CD4-positive, alpha-beta T cell treated with Interferon alpha-2 for 1 hour (primary cell): ENCODE measurements at regions not wholly inside any gene's neighbourhood (a gene's known extent, or its start where the extent isn't known, plus 50 kb on each side); places are given as distances from the start of the nearest gene placed in this dataset.

ENCODE experiments used
- DNase-seq, 2 donors: peaks; one replicate each; pipeline ENCODE4 v3.0.0-alpha.2; 2020 to 2022

DNA sequence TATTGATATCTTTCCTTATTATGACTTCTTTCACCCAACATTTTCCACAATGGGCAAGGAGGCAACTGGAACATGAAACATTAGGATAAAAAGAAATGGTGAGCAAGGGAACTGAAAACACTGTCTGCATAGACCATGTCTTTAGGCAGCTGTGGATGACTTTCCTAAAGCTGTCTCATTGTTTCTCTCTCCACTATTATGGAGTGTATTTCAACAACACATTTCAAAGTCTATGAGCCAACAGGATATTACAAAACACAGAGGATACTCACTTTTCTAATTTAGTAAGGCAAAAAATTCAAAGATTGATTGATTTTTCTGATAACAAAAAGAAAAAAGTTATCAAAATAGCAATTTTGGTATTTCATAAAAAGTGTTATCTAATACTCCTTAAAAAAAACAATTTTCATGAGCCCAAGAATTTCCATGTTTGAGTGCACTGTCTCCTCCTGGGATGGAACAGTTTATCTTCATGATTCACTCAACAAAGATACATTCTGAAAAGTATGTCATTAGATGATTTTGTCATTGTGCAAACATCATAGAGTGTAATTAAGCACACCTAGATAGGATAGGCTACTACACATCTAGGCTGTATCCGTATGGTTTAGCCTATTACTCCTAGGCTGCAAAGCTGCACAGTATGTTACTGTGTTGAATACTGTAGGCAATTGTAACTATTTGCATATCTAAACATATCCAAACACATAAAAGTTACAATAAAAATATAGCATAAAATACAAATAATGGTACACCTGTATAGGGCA is 1568.4 kb downstream of the SLITRK5 start:
- no peak for DNase-seq

DNA sequence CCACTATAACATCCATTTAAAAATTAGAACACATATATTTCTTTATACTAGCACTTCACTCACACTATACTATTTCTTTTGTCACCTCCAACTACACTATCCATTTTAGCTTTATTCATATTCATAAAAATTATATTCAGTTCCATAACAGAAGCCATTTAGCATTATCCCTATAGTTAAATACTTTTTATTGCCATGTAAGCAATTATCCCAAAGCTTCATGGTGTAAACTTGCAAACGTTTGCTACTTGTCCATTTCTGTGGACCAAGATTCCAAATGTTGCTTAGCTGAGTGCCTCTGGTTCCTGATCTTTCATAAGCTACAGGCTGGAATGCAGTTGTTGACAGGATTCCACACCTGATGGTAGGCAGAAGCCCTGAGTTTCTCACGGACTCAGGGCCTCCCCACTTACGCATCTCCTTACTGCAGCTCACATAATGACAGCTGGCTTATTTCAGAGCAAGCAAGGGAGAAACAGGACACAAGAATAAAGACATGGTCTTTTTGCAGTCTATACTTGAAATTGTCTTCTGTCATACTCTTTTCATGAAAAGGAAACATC is 1584.8 kb downstream of the SLITRK5 start:
- no peak for DNase-seq

DNA sequence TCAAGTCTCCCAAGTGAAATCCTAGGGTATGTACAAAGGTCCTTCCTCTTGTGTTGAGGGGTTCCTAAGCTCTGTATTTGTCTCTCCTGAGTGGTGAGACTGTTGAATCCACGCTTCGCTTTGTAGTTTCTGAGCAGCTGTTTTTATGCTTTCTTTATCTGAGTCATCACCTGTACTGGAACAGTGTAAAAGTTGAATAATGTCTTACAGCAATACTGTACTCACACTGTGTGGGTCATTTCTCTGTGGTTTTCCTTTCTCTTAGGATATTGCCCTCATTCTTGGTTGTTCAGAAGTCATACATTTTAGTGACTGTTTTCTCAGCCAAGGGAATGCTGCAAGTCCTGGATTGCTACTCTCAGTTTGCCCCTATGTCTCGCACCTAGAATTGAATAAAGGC is 1596.6 kb downstream of the SLITRK5 start:
- no peak for DNase-seq

DNA sequence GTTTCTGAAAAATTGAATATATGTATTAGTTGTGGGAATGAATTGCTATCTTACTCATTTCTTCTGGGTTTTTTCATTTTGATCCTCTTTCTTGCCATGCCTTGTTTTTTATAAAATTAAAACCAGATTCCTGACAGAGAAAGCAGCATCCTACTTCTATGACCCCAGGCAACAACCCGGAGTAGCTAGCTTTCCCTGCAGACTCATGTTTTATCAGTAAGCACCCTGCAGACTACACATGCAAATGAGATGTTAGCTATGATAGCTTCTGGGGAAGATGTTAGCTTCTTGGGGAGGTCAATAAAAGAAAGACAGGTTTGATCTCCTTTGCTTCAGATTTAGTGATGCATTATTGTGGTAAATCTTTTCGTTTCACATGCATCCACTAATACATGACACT is 1598.6 kb downstream of the SLITRK5 start:
- DNase-seq: no peak

DNA sequence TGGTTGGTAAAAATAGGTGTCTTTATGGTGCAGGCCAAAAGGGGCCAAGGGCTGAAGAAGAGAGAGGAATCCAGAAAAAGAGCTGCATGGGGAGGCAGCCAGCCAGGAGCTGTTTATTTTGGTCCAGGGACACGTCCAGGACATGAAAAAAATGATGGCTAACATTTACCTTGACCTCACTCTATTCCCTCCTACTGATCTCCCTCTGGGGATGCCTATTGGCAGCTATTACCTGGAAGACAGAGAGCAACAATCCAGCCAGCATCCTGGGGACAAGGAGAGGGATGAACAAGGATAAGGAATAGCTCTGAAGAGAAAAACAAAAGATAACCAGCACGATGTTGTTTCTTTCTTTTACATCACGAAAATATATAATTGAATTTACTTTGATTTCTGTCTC is 1599.6 kb downstream of the SLITRK5 start:
- no peak for DNase-seq

DNA sequence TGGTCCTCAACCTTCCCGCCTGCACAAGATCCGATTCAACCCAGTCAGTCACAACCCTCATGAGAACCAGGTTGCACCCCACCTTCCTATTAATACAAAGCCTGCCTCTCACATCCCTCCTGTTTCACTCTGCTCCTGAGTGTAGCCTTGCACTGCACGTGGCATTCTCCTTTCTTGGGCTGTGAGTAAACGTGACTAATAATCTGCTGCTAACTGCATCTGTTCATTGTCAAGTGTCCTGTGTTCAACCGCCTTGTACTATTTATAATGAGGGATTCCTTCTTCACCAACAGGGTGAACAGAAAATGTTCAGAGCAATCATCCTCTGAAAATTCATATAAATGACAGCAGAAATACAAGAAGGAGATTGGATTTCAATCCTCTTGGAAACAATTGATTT is 1608.2 kb downstream of the SLITRK5 start:
- DNase-seq: no peak

DNA sequence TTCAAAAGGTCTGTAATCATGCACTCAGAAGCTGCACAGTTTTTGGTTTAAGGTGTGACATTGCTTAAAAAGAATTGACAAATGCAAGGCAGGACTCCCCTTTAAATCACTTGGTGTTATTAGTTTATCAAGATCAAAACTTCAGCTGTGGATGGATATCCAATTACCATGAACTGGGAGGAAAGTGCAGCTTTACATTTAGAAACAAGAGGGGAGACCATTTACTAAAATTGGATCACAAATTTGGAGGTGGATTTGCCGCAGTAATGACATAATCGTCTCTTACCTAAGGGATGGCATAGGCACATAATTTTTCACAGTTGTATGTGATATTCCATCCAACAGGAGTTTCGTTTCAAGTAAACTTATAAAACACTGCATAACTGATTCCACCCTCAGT is 1610.2 kb downstream of the SLITRK5 start:
- DNase-seq: no peak

DNA sequence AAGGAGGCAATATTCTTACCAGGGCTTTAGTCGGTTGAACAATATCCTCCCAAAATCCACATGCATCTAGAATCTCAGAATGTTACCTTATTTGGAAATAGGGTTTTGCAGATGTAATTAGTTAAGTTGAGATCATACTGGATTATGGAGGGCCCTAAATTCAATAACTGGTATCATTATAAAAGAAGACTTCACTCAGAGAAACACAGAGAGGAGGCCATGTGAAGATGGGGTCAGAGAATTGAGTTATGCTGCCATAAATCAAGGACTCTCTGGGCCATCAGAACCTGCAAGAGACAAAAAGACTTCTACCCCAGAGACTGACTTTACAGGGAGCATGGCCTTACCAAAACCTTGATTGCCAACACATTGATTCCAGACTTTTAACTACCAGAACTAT is 1611.1 kb downstream of the SLITRK5 start:
- no peak for DNase-seq

DNA sequence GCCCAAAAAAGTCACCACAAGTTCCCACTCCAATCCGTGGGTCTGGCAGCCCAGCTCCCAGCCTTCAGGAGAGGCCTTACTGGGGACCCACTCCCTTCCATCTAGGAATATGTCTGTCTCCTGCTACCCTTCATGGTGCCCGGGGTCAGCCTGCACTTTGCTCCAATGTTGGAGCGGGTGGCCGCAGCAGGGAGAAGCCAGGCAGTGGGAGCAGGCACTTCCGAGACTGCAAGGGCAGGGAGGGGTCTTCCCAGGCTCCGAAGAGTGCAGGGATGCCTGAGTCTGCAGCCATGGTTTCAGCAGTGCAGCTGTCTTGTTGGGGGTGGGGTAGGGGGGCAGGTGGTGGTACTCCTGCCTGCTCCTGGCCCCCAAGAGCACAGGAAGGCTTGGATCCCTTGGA is 1616.2 kb downstream of the SLITRK5 start:
- no peak for DNase-seq

DNA sequence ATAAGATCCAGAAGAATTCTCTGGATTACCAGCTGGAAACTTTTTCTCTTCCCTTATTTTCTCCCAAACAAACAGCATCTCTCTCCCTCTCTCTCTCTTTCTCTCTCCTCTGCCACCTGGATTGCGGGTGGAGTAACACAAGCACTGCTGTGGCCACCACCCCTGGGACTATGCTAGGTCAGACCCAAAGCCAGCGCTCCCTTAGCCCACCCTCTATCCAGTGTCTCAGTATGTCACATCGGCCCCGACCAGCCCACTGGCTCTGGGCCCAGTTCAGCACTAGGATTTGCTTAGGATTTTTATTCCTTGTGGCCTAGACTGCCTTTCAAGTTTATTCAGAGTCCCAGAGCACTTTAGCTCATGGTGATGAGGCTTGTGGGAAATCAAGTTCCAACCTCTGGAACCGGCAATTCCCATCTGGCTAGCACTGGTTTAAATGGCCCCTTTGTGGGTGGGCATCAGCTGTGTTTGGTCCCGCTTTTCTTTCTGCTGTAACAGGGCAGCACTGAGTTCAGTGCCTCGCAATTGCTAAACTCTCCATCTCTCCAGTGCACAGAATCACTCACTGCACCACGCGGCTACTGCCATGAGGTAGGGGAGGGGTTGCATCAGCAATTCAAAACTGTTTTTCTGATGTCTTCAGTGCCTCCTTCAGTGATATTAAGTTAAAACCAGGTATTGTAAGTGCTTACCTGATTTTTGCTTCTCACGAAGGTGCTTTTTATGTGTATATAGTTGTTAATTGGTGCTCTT is 1623.1 kb downstream of the SLITRK5 start:
- no peak for DNase-seq

DNA sequence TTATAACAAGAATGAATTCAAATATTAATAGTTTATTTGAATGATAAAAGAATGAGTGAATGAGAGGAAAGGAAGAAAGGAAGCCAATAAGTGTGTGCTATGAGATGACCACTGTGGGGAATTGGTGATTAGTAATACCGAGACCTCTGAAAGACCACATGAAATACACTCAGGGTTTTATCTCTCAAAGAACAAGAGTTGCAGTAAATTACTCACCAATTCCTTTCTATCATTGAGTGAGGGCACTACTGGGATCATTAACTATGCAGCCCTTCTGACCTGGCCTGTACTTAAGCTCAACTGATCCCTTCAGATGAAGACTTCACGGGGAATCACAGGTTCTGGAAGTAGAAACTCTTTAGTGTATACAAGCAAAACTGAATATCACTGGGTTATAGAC is 1636.1 kb downstream of the SLITRK5 start:
- no peak for DNase-seq

DNA sequence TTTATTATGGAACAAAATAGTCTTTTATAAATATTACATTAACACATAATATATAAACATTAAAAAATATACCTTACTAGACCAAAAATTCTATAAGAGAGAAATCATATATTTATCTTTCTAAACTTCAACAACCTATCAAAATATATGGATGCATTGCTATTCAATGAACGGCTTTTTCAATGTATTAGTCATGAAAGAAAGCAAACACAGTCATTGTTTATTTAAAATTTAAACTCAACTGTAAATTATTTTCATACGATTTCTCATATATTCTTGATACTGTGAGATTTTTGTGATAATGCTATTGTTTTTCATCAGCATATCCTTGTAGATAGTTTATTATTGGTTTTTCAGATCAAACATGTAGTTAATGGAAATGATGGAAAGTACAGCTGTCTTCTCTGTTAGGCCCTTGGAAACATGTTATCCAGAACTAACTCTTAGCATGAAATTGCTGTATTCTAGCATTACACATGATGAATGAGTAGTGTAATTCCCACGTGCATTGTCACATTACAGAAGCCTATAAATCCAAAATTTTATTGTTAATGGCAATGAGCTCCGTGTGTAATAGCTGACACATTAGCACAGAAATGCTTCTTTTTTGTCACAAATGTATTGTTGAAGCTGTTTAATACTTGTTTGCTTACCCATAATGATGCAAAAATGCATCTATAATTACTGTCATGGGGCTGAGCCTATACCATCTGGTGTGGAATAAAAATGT is 1639.9 kb downstream of the SLITRK5 start:
- no peak for DNase-seq

DNA sequence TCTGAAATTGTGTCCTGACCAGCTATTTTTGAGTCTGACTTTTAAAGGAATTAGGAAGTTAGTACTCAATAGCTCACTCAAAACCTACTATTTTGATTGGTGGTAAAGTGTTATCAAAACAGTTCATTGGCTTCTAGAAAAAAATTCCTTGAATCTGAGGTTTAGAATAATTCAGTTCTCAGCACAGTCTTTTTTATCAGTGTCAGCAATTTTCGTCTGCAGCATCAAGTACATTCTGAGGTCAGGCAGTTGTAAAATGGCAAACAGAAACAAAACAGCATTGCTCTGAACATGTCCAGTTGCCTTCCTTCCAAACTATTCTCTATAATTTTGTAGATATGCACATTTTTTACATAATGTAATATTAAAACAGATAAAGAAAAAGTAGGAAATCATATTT is 1644.1 kb downstream of the SLITRK5 start:
- DNase-seq: no peak

DNA sequence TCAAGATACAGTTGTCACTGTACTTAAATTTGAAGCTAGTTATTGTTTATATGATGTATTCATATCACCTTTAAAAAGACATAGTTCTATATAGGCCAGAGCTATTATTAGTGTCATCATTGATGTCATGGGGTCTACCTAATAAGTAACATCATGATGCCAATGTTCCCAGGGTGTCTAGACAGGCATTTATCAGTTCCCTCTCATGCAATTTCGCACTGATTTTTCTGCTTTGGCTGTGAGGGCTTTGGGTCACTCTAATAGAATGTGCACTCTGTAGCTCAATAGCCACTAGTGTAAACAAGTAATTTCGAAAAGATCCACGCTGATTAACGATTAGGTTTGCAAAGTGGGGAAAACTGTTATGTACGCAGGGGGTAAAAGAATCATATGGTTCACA is 1651.3 kb downstream of the SLITRK5 start:
- DNase-seq: no peak

DNA sequence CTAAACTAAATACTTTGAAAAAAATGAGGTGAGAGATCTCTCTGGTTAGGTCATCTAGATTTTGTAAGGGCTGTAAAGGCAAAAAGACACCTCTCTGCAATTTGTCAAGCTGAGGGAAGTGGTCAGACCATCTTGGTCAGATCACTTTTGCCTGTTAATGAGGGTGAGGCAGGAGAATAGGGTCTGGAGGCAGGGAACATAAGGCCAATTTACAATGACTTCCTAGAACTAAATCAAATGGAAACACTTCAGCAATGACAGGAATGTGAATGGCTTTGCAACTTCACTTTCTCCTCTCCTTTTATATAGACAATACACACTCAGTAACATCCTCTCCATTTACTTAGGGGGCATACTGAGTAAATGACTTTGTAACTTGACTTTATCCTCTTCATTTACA is 1653.4 kb downstream of the SLITRK5 start:
- no peak for DNase-seq

DNA sequence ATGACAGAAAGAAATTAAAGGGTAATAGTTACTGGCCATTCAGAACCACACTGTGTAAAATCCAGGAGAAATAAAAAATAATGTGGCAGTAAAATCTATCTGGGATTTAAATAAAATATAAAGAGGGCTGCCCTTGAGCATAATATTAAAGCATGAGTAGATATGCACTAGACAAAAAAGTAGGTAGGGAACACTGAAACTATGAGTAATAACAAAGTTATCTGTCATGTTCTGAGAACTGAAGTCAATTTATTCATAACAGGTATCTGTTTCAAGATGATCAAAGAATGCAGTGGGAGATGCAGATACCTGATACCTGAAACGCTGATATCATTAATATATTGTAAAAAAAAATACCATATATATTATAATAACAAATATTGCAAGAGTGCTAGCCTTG is 1672.0 kb downstream of the SLITRK5 start:
- DNase-seq: no peak

DNA sequence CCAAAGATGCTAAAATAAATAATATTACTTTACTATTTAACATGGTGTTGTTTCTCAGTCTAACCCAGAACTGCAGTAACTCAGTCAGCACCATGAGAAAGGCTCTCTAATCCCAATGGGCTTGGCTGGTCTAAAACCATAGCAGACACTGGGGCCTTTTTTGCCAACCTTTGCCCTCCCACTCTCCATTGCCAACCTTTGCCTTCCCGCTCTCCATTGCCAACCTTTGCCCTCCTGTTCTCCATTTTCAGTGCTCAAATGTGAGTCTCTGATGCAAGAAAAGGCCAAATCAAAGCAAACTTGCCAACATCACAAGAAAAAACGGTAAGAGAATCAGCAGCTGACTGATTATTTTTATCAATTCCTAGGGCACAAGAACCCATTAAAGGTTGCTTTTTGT is 1681.2 kb downstream of the SLITRK5 start:
- no peak for DNase-seq

DNA sequence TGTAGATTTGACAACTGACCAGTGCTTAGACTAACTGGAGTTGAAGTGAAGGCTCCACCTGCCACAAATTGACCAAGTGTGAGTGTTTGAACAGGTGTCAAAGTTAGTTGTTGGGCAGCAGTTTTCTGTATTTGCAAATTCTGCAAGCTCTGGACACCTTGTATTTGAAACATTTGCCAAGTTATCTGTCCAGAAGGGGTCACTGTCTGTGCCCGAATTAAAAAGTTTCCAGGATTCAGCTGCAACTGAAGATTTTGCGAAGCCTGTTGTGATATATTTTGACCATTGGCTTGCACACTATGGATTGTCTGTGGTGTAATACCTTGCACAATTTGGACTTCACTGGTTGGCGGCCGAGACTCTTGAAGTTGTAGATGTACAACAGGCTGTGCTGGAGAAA is 1690.7 kb downstream of the SLITRK5 start:
- DNase-seq: no peak

DNA sequence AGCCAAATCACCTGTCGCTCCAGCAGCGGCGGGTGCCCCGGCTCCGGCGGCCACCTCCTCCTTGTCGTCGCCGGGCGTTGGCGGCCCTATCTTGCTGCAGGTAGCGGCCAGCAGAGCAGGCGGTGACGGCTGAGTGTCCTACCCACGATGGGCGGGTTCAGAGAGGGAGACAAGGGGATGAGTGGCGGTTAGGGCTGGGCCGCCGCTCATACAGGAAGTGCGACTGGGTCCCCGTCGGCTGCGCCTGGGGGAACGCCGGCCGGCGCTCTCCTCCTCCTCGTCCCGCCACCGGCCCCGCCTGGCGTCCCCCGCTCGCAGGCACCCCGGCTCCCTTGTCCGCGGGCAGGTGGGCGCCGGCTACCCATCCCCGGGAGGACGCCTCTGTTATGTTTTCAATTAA is 1692.0 kb downstream of the SLITRK5 start:
- DNase-seq: no peak

DNA sequence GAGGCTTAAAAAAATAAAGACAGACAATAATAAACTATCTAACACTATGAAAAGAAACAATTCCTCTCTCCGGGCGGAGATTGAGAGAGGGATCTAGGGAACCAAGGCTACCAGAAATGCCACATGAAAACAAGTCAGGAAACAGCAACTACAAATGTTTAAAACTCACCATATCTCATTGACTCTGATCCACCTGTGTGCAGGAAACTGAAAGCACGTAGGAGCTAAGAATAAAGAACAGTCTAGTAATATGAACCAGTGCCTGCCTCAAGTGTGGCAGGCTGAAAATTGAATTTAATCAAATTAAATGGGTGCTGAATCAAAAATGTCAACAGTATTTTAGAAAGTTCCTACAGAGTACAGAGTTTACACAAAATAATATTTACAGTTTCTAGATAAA is 1701.0 kb downstream of the SLITRK5 start:
- DNase-seq: no peak

DNA sequence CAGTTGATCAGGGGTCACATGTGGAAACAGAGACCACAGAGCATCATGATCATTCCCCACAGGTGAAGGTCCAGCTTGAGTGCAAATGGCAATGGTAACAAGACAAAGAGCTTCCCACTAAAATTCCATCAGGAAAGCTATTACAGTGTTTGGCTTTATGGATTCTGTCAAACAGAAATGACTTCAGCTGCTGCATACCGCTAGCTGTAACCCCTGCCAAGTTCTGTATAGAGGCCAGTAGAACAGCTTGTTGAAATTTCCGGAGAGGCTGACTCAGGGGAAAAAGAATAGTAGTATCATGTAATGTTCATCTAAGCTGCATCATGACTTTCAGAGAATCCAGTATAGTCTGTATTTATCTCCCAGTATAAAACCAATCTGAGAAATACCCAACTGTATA is 1704.7 kb downstream of the SLITRK5 start:
- no peak for DNase-seq

DNA sequence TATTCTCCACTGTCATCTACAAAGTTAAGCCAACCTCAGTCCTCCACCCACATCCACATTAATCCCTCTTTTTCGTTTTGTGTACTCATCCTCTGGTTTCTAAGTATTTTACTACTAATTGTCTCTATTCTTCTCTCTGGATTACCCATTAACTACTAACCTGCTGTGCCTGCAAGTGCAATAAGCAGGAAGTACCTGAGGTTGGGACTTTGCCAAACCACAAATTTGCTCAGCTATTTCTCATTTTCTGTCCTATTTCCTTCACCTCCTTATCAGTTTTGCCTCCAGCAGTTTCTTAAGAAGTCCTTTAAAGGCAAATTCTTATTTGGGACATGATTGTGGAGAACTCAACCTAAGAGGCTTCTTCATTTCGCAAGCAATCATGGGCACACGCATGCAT is 1708.9 kb downstream of the SLITRK5 start:
- DNase-seq: no peak

DNA sequence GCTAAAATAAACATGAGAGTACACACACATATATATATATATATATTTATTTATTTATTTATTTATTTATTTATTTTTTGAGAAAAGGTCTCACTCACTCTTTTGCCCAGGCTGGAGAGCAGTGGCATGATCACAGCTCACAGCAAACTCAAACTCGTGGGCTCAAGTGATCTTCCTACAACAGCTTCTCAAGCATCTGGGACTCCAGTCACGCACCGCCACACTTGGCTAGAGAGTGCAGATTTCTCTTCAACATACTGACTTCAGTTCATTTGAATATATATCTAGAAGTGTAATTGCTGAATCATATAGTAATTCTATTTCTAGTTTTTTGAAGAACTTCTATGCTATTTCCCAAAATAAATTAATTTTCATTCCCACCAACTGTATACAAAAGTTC is 1711.8 kb downstream of the SLITRK5 start:
- no peak for DNase-seq

DNA sequence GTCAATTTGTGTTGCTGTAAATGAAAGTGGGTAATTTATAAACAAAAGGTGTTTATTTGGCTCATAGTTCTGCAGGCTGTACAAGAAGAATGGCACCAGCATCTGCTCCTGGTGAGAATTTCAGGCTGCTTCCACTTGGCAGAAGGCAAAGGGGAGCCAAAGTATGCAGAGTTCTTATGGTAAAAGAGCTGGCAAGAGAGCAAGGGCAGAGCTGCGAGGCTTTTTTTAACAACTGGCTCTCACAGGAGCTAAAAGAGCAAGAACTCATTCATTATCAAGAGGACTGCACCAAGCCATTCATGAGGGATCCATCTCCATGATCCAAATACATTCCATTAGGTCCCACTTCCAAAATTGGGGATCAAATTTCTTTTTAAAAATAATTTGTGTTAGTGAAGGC is 1712.7 kb downstream of the SLITRK5 start:
- DNase-seq: no peak
